Activated CD4-positive, alpha-beta T cell treated with anti-CD3 and anti-CD28 coated beads, Interleukin-2, amount 50 U/mL, for 16 hours (primary cell): ENCODE measurements at regions not wholly inside any gene's neighbourhood (a gene's known extent, or its start where the extent isn't known, plus 50 kb on each side); places are given as distances from the start of the nearest gene placed in this dataset.

Source experiments
- DNase-seq: peaks from one replicate; pipeline ENCODE4 v3.0.0-alpha.2; 2020

DNA sequence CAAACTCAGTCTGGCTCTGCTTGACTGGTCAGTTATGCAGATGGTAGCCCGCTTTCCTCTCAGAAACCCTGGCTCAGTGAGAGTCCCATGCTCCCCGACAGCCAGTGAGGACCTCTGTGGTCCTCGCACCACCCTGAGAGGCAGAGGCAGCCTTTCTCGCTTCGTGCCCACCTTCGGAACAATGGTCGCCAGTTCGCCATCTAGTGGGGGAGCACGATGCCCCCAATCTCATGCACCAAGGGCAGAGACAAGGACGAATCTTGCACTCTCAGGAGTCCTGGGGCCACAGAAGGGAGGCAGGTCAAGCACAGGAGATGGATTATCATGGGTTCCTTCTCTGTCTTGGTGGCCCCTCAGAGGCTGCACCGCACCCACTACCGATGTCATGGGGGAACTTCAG is 75.2 kb downstream of the RHCG start:
- no peak for DNase-seq

DNA sequence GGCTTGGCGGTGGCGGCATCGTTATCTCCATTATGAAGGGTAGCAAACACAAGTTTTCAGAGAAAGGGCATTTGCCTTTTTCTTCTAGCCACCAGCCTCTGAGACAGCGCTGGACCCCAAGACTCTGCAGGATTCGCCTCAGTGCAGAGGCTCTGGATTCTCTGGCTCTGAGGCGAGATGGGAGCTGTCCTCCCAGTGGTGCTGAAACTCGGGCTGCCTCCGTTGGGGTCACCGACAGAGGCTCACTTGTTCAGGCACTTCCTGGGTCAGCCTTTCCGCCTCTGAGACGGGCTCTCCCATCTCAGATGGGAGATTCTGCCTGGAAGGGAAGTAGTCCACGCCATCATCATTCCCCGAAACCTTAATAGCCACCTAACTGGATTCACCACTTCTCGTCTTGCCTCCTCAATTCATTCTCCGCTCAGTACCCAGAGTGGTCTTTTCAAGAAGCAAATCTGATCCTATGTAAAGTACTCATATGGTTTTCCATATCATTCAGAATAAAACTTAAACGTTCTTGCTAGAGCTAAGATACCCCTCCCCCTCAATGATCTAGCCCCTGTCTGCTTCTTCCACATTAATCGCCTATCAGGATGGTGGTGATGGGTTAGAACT is 76.9 kb downstream of the RHCG start:
- peak; percentile 35 for DNase-seq

DNA sequence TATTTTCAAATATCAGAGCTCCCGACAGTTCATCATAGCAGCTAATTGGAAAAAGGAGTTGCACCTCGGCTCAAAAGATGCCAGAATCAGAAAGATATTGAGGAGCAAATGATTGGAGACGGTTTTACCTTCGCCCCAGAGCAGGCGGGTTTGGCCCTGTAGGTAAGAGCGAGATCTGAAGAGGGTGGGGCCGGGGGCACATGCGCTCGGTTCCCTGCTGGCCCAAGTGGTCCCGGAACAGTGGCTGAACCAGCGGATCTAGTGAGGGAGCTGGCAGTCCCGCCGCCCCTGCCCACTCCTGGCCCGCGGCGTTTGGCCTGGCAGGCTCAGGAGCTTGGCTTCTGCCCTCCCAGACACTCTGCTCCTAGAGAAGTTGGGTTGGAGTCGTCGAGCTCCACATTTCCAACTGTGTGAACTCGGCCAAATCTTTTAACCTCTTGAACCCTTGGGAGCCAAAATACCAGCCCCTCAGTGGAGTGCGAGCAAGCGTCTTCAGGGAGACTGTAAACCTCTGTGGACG is 79.1 kb downstream of the RHCG start:
- DNase-seq = no peak

DNA sequence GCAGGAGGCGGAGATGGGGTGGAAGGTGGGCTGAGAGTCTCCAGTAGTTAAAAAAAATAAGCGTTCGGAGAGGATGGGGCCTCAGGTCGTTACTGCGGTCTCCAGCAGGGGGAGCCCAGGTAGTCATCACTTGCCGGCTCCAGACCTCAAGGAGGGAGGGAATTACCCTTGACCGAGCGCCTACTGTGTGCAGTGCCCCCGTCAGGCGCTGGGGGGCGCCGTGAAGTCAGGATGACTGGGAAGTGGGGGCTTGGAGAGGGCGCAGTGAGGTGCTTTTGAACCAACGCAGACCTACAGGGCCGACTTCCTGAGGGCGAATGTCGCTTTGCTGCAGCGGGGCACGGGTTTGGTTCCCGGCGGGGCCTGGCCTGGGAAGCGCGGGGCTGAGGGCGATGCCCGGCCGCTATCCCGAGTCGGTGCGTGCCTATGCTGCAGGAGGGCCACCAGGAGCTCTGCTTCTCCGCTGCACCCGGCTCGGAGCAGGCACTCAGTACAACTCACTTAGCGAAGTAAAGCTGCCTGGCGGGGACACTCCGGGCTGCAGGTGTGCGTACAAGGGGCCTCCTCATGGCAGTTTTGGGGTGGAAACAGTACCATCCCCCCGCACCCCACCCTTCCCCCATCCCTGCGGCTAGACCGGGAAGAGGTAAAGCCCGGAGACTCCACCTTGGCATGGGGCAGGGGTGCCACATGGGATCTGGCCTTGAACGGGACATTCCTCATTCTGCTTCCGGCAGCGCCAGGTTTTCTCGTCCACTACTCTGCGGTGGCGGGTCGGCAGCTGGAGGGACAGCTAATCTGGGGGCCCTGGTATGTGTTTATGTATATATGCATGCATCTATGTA is 79.8 kb downstream of the RHCG start:
- peak; percentile 89 for DNase-seq

GRCh38 chr15:89414571-89414970 is 79.9 kb upstream of the POLG start:
- DNase-seq = no peak

DNA sequence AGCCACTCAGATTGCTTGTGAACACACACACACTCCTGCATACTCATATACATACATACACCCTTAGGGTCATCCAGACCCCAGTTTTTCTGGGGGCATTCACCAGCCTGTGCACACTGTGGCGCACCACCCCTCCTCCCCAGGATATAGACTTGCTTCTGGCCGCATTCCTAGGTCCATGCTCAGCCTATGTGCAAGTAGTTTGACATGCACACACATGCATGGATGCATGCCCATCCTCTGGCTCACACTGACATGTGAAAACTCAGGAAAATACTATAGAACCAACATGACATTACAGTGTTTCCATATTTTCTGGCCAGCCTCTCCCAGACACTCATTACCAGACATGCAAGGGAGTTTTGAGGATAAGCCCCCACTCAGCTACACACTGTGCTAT is 79.3 kb upstream of the POLG start:
- DNase-seq = no peak

DNA sequence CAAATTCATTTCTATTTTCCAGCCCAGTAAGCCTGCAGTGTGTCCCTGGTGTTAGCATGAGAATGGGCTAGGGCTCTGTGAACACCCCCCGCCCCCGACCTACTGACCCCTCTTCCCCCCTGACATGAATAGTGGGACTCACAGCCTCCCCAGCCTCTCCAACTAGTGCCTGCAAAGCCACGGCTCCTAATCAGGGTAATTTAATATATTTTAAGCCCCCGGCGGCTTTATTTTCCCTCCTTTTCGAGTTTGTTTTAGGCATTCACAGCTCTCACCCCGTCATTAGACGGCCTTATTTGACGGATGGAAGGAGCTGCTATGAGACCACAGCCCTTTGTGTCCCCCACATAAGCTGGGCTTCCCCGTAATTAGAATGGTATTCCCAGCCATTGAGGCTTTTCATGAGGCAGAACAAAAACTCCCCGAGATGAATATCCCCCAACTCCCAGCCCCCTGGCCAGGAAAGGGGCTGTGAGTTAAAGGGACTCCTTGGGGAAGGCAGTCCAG is 78.3 kb upstream of the POLG start:
- no peak for DNase-seq

- no peak for DNase-seq
These were observed 75.4 kb upstream of the POLG start for GRCh38 chr15:89410039-89410435.

- DNase-seq = no peak
These were observed 74.8 kb upstream of the POLG start for GRCh38 chr15:89409184-89410038.

- no peak for DNase-seq
These were observed 74.0 kb upstream of the POLG start for GRCh38 chr15:89408372-89409183.

DNA sequence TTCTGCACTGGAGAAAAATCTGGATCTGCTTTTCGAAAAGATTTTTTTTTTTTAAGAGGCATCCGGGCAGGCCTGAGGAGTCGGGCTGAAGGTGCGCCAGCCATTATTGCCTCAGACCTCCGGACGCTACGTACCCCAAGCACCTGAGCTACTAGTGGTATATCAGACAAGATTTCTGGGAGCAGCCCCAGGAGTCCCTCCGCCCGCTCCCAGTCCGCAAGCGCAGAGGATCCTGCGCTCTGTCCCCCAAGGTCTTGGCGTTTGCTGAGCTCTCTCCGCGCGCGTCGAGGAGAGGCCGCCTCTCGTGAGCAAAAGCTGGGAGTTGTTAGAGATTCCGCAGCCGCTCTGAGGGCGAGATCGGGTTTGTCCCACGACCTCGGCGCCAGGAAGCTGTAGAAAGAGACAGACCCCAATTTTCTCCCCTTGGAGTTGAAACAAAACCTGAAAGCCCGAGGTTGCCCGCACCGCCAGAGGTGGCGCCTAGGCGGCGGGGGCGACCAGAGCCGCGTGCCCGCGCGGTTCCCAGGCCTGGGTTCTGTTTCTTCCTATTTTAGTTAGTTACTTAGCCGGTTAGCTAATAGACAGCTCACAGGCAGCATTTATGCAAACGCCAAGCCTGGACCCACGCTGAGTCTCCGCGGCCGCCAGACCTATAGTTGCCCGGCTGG is 72.5 kb upstream of the POLG start:
- no peak for DNase-seq

DNA sequence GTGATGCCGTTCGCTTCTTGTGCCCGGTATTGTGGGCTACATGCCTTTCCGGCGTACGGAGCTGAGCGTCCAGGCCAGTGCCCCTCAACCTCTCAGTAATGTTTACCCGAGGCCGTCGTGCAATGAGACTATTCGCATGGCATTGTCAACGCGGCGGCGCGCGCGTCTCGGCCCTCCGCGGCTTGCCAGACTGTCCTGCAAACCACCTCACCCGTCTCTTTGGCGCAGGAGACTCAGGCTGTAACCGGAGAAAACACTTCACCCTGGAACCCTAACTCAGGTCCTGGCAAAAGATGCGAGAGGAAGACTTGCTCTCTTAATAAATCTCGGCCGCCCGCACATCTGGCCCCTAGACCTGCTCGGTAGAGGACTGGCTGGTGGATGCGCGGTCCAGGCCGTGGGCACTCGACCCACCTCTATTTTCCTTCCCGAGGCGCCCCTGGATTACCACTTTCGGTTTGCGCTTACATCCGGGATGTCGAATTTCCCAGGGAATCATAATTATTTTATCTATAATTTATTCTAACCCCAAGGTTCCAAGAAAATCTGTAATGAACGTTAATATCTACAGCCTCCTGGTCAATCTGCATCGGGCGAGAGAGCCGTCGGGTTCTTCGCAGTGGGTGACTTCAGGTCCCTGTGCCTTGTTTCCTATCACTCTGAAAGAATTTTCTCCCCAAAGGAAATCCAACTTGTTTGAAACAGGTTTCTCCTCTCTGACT is 71.8 kb upstream of the POLG start:
- DNase-seq = no peak

GRCh38 chr15:89405494-89405893 is 70.9 kb upstream of the POLG start:
- no peak for DNase-seq

DNA sequence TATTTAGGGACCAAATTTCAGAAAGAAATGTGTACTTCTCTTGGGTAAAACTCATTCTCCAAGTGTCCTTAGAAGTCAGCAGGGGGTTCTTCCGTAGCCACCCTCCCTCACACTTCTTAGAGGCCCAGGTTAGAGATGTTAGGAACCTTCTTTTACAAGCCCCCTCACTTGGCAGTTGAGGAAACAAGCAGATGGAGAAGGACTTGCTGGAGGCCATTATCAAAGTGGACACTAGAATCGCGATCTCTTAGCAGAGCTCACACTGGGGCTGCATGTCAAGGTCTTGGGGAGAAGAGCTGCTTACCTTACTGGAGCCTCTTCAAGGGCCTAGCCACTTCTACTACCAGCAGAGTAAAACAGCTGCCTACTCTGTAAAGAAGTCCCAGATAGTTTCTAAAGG is 69.4 kb upstream of the POLG start:
- DNase-seq = no peak

- DNase-seq = no peak
These were observed 67.8 kb upstream of the POLG start for GRCh38 chr15:89402518-89402805.

DNA sequence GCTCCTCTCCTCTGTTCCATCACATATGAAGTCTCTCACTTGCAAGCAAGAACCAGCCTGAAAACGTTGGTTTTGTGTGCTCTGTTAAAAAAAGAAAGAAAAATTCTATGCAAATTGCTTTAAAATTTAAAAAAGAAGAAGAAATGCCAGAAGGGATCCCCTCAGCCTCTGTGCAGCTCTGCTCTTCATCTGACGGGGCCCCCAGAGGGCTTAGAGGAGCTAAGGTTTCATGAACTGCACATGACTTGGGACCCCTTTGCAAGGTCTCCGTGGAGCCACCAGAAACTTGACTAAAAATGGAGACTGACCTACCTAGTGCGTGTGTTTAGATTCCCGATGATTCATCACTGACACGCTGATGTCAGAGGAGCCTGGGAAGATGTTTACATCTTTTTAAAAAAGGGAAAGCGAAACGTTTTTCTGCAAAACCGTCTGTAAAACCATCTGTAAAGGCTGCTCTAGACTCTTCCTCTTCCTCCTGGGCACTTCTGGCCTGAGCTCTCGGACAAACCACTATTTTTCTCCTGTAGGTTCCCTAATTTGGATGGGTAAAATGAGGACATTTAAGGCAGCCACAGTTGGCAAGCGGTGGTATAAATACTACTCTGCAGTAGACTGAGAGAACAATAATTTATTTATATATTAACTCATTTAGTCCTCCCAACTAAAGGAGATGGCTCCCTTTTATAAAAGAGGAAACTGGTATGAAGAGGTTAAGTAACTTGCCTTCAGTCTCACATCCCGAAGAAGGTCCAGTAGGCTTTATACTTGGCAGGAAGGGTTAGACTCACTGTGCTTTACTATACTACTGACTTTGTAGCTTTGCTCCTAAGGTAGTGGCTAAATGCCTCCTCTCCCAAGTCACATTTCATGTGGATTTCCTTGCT is 67.2 kb upstream of the POLG start:
- DNase-seq = no peak

DNA sequence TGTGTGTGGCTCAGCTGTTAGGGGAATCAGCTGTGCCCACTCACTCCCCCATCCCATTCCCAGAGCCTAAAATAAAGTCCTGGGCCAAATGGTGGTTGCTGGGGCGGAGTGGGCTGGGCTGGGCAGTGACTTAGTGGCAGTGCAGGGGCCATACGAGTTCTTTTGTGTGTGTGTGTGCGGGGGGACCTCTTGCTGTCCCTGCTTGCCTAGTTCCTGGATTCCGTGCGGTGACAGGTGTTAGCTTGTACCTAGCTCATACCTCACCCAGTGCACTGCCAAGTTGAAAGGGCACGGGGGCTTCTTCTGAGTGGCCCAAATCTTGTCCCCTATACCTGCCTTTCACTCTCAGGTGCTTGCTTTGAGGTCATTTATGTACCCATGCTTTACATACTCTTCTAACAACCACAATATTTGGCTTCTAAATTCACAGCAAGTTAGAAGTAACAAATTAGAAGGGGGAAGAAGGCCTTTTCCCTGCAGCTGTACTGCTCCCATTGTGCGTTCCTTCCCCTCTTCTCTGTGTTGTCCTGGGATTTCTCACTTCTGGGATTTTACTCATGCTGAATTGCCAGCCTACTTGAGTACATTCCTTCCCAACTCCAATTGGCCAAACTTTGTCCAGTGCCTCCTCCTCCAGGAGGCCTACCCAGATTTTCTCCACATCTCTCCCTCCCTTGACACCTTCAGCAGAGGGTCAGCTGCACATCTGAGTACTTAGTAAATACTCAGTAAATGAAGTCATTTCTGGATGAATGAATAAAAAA is 66.3 kb upstream of the POLG start:
- no peak for DNase-seq

DNA sequence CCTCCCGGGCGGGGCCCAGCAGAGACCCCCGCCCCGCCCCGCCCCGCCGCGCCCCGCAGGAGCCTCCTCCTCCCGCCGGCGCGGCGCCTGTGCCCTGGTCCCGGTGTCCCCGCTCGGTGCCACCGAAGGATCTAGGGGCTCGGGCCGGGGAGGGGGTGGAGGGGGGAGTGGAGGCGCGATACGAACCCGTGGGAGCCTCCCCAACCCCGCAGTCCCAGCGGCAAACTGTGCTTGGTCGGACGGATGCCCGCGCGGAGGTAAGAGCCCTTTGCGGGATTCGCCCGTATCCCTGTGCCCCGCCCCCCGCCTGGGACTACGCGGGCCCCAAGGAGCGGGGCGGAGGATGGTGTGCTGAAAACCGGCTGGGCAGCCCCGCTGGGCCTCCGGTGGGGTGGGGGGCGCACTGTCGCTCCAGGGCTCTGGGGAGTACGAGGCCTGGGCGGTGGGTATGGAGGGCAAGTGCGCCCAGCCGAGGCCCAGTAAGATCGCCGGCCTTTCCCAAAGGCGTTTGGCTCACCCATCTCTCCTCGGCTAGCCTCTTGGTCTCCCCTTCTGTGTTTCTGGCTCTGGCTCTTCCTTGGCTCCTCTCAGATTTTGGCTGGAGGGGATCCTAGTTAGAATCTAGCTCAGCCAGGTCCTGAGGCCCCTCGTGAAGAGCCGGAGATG is 65.6 kb upstream of the POLG start:
- DNase-seq = no peak
